ENCODE measurements at regions not wholly inside any gene's neighbourhood (a gene's known extent, or its start where the extent isn't known, plus 50 kb on each side); places are given as distances from the start of the nearest gene placed in this dataset.

GRCh38 chr4:30939684-30940083, 219.5 kb downstream of the PCDH7 start:
- TF ChIP-seq POLR2A (IDR thresholded peaks at IDR 0.05; ENCODE audit: low read depth, low read length) (no peak), POLR2AphosphoS5 (IDR thresholded peaks at IDR 0.05; ENCODE audit: low read depth, low read length) (no peak)
